ENCODE measurements at regions not wholly inside any gene's neighbourhood (a gene's known extent, or its start where the extent isn't known, plus 50 kb on each side); places are given as distances from the start of the nearest gene placed in this dataset.
"Not testable (repeated sequence)": the region's sequence is repeated elsewhere in the genome, so short reads cannot be mapped to it uniquely, and the experiment has no call there.

DNA sequence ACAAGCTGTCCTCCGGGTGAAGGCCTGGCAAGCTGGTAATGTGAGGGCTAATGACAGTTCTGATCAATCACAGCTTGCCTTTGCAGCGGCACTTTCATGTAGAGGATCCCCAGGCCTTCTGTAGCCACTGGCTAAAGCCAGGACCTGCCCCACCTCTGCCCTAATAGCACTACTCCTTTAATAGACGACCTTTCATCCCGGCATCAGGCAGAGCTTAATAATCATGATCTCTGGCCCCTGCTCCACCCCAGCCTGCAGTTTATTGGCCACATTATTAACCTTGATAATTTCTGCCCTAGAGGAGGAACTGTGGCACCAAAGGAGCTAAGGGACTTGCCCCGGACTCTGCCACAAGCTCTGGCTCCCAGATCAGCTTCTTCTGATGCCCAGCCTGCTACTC is 142.3 kb upstream of the TBX3 start:
- DNase-seq = no peak

DNA sequence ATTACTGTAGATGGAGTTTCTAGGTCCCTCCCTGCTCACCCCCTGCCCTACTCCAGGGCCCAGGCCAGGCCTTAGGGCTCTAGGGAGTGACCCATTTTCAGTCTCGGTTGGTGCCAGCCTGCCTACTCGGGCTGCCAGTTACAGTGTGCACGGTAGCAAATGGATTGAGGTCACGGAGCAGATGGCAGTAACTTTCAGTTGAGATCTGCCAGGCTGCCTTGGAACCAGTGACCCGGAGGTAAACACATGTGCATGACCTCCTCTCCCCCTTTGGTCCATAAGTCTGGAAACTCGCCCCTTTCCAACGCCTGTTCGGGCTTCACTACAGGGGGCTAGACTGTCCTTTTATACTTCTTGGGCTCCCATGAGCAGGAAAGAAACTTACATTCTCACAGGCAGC is 139.7 kb upstream of the TBX3 start:
- no peak for DNase-seq

GRCh38 chr12:114821570-114821969 is 137.6 kb upstream of the TBX3 start:
- DNase-seq = no peak

DNA sequence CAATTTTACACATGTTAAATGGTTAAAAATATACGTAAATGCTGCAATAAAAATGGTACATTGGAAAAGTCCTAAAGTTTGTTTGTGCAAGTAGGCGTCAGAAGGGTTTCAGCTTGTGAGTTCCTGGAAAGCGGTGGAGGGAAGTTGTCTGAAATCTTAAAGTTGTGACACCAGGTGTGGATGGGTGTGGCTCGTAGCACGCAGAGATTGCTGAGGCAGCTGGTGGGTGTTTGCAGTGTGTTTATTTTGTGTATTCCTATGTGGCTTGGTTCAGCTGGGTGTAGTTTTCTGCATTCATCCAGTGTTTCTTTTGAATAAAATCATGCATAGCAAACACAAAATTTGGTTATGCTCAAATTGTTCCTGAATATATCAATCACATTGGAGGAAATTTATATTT is 136.8 kb upstream of the TBX3 start:
- no peak for DNase-seq

- DNase-seq = no peak
Observed at GRCh38 chr12:114817571-114818425, 133.8 kb upstream of the TBX3 start.

- no peak for DNase-seq
Observed at GRCh38 chr12:114815026-114815795, 131.2 kb upstream of the TBX3 start.

GRCh38 chr12:114812858-114813761 is 129.1 kb upstream of the TBX3 start:
- no peak for DNase-seq

DNA sequence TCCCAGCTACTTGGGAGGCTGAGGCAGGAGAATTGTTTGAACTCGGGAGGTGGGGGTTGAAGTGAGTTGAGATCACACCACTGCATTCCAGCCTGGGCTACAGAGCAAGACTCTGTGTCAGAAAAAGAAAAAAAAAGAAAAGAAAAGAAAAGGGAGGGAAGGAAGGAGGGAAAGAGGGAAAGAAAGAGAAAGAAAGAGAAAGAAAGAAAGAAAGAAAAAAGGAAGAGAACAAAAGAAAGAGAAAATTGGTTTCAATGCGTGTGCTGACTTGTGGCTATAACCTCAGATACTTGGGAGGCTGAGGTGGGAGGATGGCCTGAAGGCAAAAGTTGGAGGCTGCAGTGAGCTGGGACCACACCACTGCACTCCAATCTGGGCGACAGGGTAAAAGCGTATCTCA is 128.4 kb upstream of the TBX3 start:
- no peak for DNase-seq

DNA sequence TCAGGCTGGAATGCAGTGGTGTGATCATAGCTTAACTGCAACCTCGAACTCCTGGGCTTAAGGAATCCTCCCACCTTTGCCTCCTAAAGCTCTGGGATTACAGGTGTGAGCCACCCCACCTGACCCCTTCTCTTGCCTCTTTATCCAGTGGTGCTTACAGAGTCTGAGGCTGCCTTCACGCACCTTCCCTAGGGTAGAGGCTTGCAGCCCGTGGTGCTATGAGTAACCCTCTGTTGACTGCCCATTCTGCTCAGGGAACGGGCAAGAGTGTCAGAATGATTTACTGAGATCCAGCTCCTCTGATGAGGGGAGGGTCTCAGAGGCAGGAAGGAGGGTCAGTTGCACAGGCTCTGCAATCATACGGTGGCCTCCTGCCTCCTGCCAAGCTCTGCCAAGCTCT is 125.1 kb upstream of the TBX3 start:
- no peak for DNase-seq

DNA sequence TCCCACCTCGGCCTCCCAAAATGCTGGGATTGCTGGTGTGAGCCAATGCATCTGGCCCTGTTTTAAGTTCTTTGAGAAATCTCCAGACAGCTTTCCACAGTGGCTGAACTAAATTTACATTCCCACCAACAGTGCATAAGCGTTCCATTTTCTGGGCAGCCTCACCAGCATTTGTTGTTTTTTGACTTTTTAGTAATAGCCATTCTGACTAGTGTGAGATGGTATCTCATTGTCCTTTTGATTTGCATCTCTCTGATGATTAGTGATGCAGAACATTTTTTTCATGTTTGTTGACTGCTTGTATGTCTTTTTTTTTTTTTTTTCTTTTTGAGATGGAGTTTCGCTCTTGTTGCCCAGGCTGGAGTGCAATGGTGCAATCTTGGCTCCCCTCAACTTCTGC is 117.4 kb upstream of the TBX3 start:
- DNase-seq = not testable (repeated sequence)

GRCh38 chr12:114800566-114800965 is 116.6 kb upstream of the TBX3 start:
- DNase-seq = not testable (repeated sequence)

GRCh38 chr12:114799574-114800487 is 115.9 kb upstream of the TBX3 start:
- DNase-seq = no peak

DNA sequence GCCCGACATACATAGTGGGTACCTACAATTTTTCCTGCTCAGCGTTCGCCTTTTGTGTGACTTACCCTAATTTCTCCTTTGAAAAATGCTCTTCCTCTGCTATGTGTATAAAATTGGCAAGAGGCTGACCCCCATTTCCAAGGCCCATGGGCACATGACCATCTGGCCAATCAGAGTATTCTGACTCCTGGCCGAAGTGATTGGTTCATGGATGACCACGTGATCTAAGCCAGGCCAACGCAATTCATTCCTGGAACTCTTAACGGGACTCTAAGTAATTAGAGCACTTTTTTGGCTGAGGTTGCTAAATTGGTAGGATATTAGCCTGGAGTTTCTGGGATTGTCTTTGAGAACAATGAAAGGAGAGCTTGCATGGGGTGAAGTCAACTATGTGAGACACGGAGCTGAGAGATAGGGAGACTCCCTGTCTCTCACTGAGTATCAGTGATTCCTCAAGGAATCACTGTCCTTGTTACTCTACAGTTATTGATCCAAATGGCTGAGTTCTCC is 110.1 kb upstream of the TBX3 start:
- no peak for DNase-seq

DNA sequence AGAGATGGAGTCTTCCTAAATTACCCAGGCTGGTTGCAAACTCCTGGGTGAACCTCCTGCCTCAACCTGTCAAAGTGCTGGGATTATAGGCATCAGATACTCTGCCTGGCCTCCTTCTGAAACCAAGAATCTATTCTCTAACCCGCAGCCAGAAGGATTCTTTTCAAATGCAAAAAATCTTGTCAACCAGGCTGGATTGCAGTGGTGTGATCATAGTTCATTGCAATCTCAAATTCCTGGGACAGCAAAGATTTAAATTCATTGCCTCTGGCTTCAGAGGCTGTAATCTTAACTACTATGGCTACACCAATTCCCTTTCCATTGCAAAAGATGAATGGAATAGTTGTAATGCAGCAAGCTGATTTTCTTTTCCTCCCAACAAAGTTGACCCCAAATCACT is 106.3 kb upstream of the TBX3 start:
- no peak for DNase-seq

DNA sequence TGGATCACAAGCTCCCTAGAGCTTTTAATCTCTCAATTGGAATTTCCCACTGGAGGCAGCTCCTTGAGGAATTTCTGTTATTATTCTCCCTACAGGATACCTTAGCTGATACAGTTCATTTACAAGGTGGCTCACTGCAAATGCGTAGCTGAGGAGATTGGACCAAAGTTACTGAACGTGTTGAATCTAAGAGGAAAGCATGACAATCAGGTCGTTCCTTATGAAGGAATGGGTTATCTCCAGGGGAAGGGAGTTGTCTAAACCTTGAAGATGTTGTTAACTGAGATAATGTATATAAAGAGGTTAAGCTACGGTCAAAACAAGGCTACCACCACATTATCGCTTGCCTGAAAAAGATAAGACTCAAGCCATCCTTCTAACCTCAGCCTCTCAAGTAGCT is 105.8 kb upstream of the TBX3 start:
- no peak for DNase-seq

DNA sequence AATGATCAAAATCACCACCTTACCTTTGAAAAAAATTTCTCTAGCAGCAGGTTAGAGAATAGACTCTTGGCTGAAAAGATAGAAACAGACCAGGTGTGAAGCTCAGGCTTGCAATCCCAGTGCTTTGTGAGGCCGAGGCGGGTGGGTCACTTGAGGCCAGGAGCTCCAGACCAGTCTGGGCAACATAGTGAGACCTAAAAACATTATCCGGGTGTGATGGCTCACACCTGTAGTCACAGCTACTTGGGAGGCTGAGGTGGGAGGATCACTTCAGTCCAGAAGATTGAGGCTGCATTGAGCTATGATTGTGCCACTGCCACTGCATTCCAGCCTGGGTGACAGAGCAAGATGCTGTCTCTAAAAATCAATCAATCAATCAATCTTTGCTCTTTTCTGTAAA is 105.3 kb upstream of the TBX3 start:
- DNase-seq = no peak

DNA sequence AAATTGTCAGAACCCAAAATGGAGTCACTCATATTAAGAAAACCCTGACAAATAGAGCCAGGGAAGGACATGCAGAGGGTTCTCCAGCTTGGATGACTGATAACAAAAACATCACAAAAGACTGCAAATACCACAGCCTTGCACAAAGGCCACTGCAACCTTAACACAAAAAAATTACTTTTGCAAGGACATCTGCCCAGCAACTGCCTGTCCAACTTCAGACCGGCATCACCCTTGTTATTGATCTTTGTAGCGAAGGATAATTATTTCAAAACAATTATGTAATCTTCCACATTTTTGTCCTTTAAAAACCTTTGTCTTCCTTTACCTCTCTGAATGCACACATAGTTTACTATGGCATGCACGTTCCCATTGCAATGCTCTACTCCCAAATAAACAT is 100.6 kb upstream of the TBX3 start:
- DNase-seq = no peak

DNA sequence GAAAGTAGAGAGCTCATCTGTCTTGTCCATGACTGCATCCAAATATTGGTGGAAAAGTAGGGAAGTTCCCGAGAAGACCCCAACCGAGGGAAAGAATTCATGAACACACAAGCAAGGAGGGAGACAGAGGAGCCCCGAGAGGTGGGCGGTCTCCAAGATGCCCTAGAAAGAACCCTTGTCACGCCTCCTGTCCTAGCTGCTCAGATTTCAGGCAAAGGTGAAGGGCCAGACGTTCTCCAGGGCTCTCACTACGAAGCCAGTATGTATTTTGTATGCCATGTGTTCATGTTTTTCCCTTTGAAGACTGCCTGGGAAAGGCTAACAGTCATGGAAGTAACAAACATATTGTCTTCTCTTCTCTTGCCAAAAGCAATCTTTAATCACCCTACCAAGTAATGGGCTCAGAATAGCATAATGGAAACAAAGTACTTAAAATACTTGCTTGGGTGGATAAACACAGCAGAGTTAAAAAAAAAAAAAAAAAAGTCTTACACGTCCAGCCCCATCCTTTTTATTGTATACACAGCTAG is 99.2 kb upstream of the TBX3 start:
- DNase-seq = no peak

DNA sequence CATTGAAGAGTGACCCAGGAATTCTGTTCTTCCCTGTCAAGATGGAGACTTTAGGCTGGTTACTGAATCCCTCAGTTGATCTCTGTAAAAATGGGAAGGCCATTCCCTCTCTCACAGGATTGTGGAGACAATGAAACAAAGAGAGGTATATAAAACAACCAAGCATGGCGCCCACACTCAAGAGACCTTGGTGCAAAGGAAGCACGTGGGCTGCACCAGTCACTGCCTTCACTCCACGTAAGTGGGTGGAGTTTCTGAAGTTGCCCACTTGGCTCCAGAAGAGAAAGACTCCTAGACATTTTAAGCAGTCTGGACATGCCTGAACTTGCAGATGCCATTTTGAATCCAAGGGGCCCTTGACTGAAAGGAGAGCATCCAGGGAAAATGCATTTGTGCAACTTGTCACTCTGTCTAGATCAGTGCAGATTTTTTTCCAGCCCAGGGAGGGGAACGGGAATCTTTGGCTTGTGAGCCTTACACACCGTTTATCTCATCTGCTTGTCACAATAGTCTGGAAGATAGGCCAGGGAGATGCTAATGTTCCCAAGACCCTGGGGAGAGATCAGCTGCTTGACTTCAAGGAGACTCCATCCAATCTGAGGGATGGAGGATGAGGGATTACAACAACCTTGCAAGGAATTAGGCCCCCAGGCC is 96.9 kb upstream of the TBX3 start:
- no peak for DNase-seq

GRCh38 chr12:114779647-114780046 is 95.7 kb upstream of the TBX3 start:
- no peak for DNase-seq

GRCh38 chr12:114779186-114779585 is 95.2 kb upstream of the TBX3 start:
- no peak for DNase-seq
